ENCODE measurements at regions not wholly inside any gene's neighbourhood (a gene's known extent, or its start where the extent isn't known, plus 50 kb on each side); places are given as distances from the start of the nearest gene placed in this dataset.
"Not testable (repeated sequence)": the region's sequence is repeated elsewhere in the genome, so short reads cannot be mapped to it uniquely, and the experiment has no call there.

GRCh38 chr10:34899161-34899560 is 84.1 kb upstream of the PARD3 start:
- Mint-ChIP-seq H3K27ac (ENCODE audit: unreplicated experiment) (no peak overlapping the region), H3K9me3 (no peaks in the 10 kb centered on the region), H3K4me3 (no peak overlapping the region), H3K36me3 (ENCODE audit: low read depth) (no peaks in the 10 kb centered on the region), H3K4me1 (no peaks in the 10 kb centered on the region), H3K27me3 (ENCODE audit: low read depth) (no peaks in the 10 kb centered on the region)
- DNase-seq (ENCODE audit: low read depth, low spot score) = no peak
- TF ChIP-seq CTCF (conservative IDR thresholded peaks at IDR 0.05) = no peak

GRCh38 chr10:34895977-34896376 is 80.9 kb upstream of the PARD3 start:
- no peak overlapping the region for H3K4me3 Mint-ChIP-seq
- no peaks in the 10 kb centered on the region for H3K27me3 Mint-ChIP-seq (ENCODE audit: low read depth)
- no peak overlapping the region for H3K27ac Mint-ChIP-seq (ENCODE audit: unreplicated experiment)
- no peak for TF ChIP-seq CTCF (conservative IDR thresholded peaks at IDR 0.05)
- H3K9me3 Mint-ChIP-seq = no peaks in the 10 kb centered on the region
- no peak for DNase-seq (ENCODE audit: low read depth, low spot score)
- H3K4me1 Mint-ChIP-seq = peaks cover 1% of the 10 kb centered on the region
- H3K36me3 Mint-ChIP-seq (ENCODE audit: low read depth) = no peaks in the 10 kb centered on the region

DNA sequence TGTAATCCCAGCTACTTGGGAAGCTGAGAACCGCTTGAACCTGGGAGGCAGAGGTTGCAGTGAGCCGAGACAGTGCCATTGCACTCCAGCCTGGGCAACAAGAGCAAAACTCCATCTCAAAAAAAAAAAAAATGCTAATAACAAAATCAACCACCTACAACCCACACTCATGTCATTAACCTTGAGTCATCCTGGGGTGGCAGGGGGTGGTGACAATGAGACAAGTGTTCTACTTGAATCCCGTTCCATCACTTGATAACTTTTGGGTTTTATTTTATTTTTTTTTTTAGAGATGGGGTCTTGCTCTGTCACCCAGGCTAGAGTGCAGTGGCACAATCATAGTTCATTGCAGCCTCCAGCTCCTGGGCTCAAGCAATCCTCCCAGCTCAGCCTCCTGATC is 80.0 kb upstream of the PARD3 start:
- H3K27ac Mint-ChIP-seq (ENCODE audit: unreplicated experiment) = not testable (repeated sequence)

DNA sequence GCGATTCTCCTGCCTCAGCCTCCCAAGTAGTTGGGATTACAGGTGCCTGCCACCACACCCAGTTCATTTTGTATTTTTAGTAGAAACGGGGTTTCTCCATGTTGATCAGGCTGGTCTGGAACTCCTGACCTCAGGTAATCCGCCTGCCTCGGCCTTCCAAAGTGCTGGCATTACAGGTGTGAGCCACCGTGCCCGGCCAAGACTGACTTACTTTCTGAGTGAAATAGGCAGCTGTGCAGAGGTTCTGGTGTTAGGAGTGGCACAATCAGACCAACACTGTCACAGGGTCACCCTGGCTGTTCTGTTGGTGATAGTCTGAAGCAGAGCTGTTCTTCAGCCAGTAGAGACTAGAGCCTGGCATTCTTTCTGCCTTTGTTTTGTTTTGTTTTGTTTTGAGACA is 77.4 kb upstream of the PARD3 start:
- not testable (repeated sequence) for H3K9me3 Mint-ChIP-seq; DNase-seq (ENCODE audit: low read depth, low spot score); H3K4me3 Mint-ChIP-seq; H3K36me3 Mint-ChIP-seq (ENCODE audit: low read depth); H3K27ac Mint-ChIP-seq (ENCODE audit: unreplicated experiment); H3K27me3 Mint-ChIP-seq (ENCODE audit: low read depth); H3K4me1 Mint-ChIP-seq

More for the DNA sequence above, 80.0 kb upstream of the PARD3 start:
- not testable (repeated sequence) for H3K27me3 Mint-ChIP-seq (ENCODE audit: low read depth); H3K4me3 Mint-ChIP-seq; DNase-seq (ENCODE audit: low read depth, low spot score); H3K9me3 Mint-ChIP-seq; H3K36me3 Mint-ChIP-seq (ENCODE audit: low read depth); H3K4me1 Mint-ChIP-seq

DNA sequence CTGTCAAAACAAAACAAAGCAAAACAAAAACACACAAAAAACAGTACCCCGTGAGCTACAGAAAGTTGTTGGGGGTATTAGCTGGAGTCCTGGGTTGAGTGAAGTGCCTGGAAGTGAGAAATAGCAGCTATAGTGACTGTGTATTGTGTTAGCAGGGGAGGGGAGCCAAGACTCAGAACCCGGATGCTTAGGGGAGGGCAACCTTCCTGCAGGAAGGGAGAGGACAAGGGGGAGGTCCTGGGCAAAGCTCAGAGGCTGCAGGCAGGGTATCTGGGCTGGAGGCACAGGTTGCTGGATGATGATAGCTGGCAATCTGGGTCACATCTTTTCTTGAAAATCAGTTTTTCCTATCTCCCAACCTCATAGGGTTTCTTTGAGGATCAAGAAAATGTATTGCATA is 75.8 kb upstream of the PARD3 start:
- Mint-ChIP-seq H3K9me3 (no peaks in the 10 kb centered on the region), H3K27ac (ENCODE audit: unreplicated experiment) (no peak overlapping the region), H3K4me3 (no peak overlapping the region), H3K36me3 (ENCODE audit: low read depth) (no peaks in the 10 kb centered on the region), H3K4me1 (peaks cover 9% of the 10 kb centered on the region), H3K27me3 (ENCODE audit: low read depth) (no peaks in the 10 kb centered on the region)
- no peak for DNase-seq (ENCODE audit: low read depth, low spot score)
- TF ChIP-seq CTCF (conservative IDR thresholded peaks at IDR 0.05) = no peak

DNA sequence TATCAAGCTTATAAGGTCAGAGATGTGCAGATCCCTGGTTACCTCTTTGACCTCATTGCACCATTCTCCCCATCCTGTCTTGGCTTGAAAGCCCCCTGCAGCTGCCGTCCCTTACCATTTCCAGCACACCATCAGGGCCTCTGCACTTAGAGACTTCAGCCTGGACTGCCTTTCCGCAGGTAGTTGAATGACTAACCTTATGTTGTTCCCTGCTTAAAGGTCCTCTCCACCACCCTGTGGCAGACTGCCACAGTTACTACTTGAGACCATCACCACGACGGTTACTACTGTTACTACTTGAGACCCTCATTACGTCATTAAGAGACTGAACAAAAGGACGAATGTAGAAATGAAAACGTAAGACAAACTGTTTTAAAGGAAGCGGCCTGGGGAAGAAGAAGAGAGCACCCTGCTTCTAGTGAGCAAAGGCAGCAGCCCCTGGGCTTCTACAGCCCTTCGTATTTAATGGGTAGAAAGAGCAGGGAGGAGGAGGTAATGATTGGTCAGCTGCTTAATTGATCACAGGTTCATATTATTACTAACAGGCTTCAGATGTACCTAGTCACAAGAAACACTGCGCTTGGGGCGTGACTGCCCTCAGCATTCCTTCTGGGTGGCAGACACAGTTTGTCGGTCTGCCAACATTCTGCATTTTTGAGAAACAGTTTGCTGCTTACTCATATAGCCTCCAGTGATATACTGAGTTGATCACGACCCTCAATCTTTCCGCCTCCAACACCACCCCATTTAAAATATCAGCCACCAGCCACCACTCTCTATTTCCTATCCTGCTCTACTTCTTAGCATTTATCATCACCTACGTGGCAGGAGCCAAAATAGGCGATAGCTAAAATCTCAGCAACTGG is 74.1 kb upstream of the PARD3 start:
- no peak overlapping the region for H3K4me3 Mint-ChIP-seq
- no peak for TF ChIP-seq CTCF (conservative IDR thresholded peaks at IDR 0.05)
- peaks cover 14% of the 10 kb centered on the region for H3K4me1 Mint-ChIP-seq
- H3K36me3 Mint-ChIP-seq (ENCODE audit: low read depth) = no peaks in the 10 kb centered on the region
- no peaks in the 10 kb centered on the region for H3K27me3 Mint-ChIP-seq (ENCODE audit: low read depth)
- peak overlapping the region; percentile 39 for H3K27ac Mint-ChIP-seq (ENCODE audit: unreplicated experiment)
- no peak for DNase-seq (ENCODE audit: low read depth, low spot score)
- no peaks in the 10 kb centered on the region for H3K9me3 Mint-ChIP-seq

Data from neural crest cell (in vitro differentiated cells).